ENCODE measurements at regions not wholly inside any gene's neighbourhood (a gene's known extent, or its start where the extent isn't known, plus 50 kb on each side); places are given as distances from the start of the nearest gene placed in this dataset.

- no peak for DNase-seq
Measured at GRCh38 chr12:20213723-20214625, 154.4 kb upstream of the PDE3A start.

- DNase-seq, result no peak
Measured at GRCh38 chr12:20220339-20220738, 148.0 kb upstream of the PDE3A start.

- DNase-seq, result no peak
Measured at GRCh38 chr12:20232931-20233675, 135.2 kb upstream of the PDE3A start.

- no peak for DNase-seq
Measured at GRCh38 chr12:20234474-20234873, 133.9 kb upstream of the PDE3A start.

- no peak for DNase-seq
Measured at GRCh38 chr12:20237091-20237490, 131.2 kb upstream of the PDE3A start.

GRCh38 chr12:20245491-20245890 is 122.8 kb upstream of the PDE3A start:
- DNase-seq, result no peak

- DNase-seq, result no peak
Measured at GRCh38 chr12:20248646-20249045, 119.7 kb upstream of the PDE3A start.

- no peak for DNase-seq
Measured at GRCh38 chr12:20250761-20251160, 117.6 kb upstream of the PDE3A start.

GRCh38 chr12:20257311-20257710 is 111.0 kb upstream of the PDE3A start:
- DNase-seq, result no peak

GRCh38 chr12:20259786-20260185 is 108.6 kb upstream of the PDE3A start:
- DNase-seq, result no peak

- DNase-seq, result no peak
Measured at GRCh38 chr12:20260851-20261250, 107.5 kb upstream of the PDE3A start.

- DNase-seq, result no peak
Measured at GRCh38 chr12:20262119-20262518, 106.2 kb upstream of the PDE3A start.

- no peak for DNase-seq
Measured at GRCh38 chr12:20264026-20264425, 104.3 kb upstream of the PDE3A start.

- DNase-seq, result no peak
Measured at GRCh38 chr12:20264608-20265114, 103.7 kb upstream of the PDE3A start.

GRCh38 chr12:20268121-20268732 is 100.1 kb upstream of the PDE3A start:
- no peak for DNase-seq

- DNase-seq, result no peak
Measured at GRCh38 chr12:20268771-20269170, 99.6 kb upstream of the PDE3A start.

GRCh38 chr12:20269337-20270067 is 98.8 kb upstream of the PDE3A start:
- no peak for DNase-seq

- DNase-seq, result no peak
Measured at GRCh38 chr12:20270557-20270956, 97.8 kb upstream of the PDE3A start.

GRCh38 chr12:20272161-20272560 is 96.2 kb upstream of the PDE3A start:
- no peak for DNase-seq

GRCh38 chr12:20272801-20273200 is 95.5 kb upstream of the PDE3A start:
- no peak for DNase-seq

GRCh38 chr12:20274008-20274407 is 94.3 kb upstream of the PDE3A start:
- DNase-seq, result no peak

GRCh38 chr12:20278276-20278675 is 90.1 kb upstream of the PDE3A start:
- no peak for DNase-seq

- no peak for DNase-seq
Measured at GRCh38 chr12:20280515-20280914, 87.8 kb upstream of the PDE3A start.

All from NCI-H1105 (cell line).